Testis (tissue), 2 donors: ENCODE measurements at regions not wholly inside any gene's neighbourhood (a gene's known extent, or its start where the extent isn't known, plus 50 kb on each side); places are given as distances from the start of the nearest gene placed in this dataset.
A peak's percentile ranks its signal among the peaks of the same experiment; 100 is the strongest.

Source experiments
- DNase-seq: peaks from one replicate; pipeline ENCODE4 v3.0.0-alpha.2; 2019
- H3K27ac ChIP-seq, 2 donors: fragments of 200-600 bp; sonication (generic); one replicate each; pipeline ENCODE4 v1.5.1; 2019
- H3K27me3 ChIP-seq: fragments of 200-600 bp; sonication (generic); one replicate; pipeline ENCODE4 v1.5.1; 2019
- H3K36me3 ChIP-seq: fragments of 200-600 bp; sonication (generic); one replicate; pipeline ENCODE4 v1.5.1; 2017; ENCODE audit warnings: low read depth; ENCODE audit errors: missing control alignments
- H3K4me1 ChIP-seq: fragments of 200-600 bp; sonication (generic); one replicate; pipeline ENCODE4 v1.5.1; 2019
- H3K4me3 ChIP-seq, 2 donors: fragments of 200-600 bp; sonication (generic); one replicate each; pipeline ENCODE4 v1.5.1; 2017 to 2019
- H3K9me3 ChIP-seq: fragments of 200-600 bp; sonication (generic); one replicate; pipeline ENCODE4 v1.5.1; 2017
- POLR2A ChIP-seq: fragments of 450-650 bp; IDR thresholded peaks from one replicate; pipeline ENCODE4 v1.6.1; 2017; ENCODE audit warnings: antibody characterized with exemption, mild to moderate bottlenecking, moderate library complexity
- WGBS, 2 donors: methylation state at CpG; one replicate each; pipeline ENCODE4 v1.1.5; 2018; 5-methylcytosine and 5-hydroxymethylcytosine counted together
- intact Hi-C: fragments of 100-400 bp; cut with DNase I; formaldehyde crosslinking; loops from one replicate; pipeline ENCODE4 v1.15.1; 2023; ENCODE audit warnings: low total_unique reads
- TF ChIP-seq, protein P1 (sequence below), 3 experiments: fragments of 450-650 bp in 2 of 3; fragments of 200-600 bp in 1 of 3; sonication (generic) in 1 of 3; IDR thresholded peaks; one replicate each; pipeline ENCODE4 v1.5.1; 2016 to 2019; ENCODE audit warnings: antibody characterized with exemption in 3 of 3, mild to moderate bottlenecking in 2 of 3, moderate library complexity in 1 of 3

- Histone ChIP-seq H3K36me3 (no peaks in the 10 kb centered on the region), H3K9me3 (no peaks in the 10 kb centered on the region), H3K4me1 (no peaks in the 10 kb centered on the region), H3K27ac (no peak overlapping the region), H3K27me3 (no peaks in the 10 kb centered on the region), H3K4me3 (no peak overlapping the region)
- 70 to 86% methylated on average over 1 of the region's 1 CpG for WGBS, 2 donors
- TF ChIP-seq, protein P1, sequence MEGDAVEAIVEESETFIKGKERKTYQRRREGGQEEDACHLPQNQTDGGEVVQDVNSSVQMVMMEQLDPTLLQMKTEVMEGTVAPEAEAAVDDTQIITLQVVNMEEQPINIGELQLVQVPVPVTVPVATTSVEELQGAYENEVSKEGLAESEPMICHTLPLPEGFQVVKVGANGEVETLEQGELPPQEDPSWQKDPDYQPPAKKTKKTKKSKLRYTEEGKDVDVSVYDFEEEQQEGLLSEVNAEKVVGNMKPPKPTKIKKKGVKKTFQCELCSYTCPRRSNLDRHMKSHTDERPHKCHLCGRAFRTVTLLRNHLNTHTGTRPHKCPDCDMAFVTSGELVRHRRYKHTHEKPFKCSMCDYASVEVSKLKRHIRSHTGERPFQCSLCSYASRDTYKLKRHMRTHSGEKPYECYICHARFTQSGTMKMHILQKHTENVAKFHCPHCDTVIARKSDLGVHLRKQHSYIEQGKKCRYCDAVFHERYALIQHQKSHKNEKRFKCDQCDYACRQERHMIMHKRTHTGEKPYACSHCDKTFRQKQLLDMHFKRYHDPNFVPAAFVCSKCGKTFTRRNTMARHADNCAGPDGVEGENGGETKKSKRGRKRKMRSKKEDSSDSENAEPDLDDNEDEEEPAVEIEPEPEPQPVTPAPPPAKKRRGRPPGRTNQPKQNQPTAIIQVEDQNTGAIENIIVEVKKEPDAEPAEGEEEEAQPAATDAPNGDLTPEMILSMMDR (IDR thresholded peaks at IDR 0.05) = no peak
- TF ChIP-seq POLR2A = no peak
- DNase-seq = no peak
- intact Hi-C loops = no loop called here
Observed at GRCh38 chr14:86665975-86666374, 1136.0 kb downstream of the FLRT2 start.

DNA sequence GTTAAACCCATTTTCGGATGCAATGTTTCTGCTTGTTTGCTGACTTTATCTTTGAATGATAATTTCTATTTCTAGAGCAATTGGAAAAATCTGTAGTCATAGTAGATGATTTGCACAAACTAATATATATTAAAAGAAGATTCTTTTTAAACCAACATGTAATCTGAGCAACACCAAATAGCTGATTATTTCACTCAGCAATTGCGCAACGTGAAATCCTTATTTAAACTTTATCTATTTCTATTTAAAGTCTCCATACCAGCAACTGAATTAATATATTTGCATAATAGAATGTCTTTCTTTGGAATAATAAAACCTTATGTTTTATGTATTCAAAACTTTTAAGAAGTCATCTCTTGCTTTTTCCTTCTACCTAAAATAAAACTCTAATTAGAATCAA is 1132.4 kb downstream of the FLRT2 start:
- Histone ChIP-seq H3K27me3 (no peaks in the 10 kb centered on the region), H3K4me3 (no peak overlapping the region), H3K4me1 (no peaks in the 10 kb centered on the region), H3K9me3 (no peaks in the 10 kb centered on the region), H3K27ac (no peak overlapping the region), H3K36me3 (no peaks in the 10 kb centered on the region)
- DNase-seq = no peak
- intact Hi-C loops = no loop called here
- WGBS, 2 donors = 86 to 87% methylated on average over 3 of the region's 3 CpGs
- TF ChIP-seq, protein P1 (IDR thresholded peaks at IDR 0.05) = no peak
- no peak for TF ChIP-seq POLR2A

GRCh38 chr14:86654558-86655184 is 1124.7 kb downstream of the FLRT2 start:
- Histone ChIP-seq H3K27ac (no peak overlapping the region), H3K36me3 (no peaks in the 10 kb centered on the region), H3K4me3 (no peak overlapping the region), H3K4me1 (no peaks in the 10 kb centered on the region), H3K27me3 (no peaks in the 10 kb centered on the region), H3K9me3 (no peaks in the 10 kb centered on the region)
- 44 to 49% methylated on average over 8 of the region's 8 CpGs for WGBS, 2 donors
- intact Hi-C loops = no loop called here
- no peak for TF ChIP-seq POLR2A
- TF ChIP-seq, protein P1 (IDR thresholded peaks at IDR 0.05) = peak; percentile 21 to 70 (median 66)
- DNase-seq = peak; percentile 93

GRCh38 chr14:86652526-86652925 is 1122.6 kb downstream of the FLRT2 start:
- Histone ChIP-seq H3K27me3 (no peaks in the 10 kb centered on the region), H3K9me3 (no peaks in the 10 kb centered on the region), H3K4me1 (no peaks in the 10 kb centered on the region), H3K27ac (no peak overlapping the region), H3K36me3 (no peaks in the 10 kb centered on the region), H3K4me3 (no peak overlapping the region)
- intact Hi-C loops = no loop called here
- no peak for DNase-seq
- TF ChIP-seq, protein P1 (IDR thresholded peaks at IDR 0.05) = no peak
- no peak for TF ChIP-seq POLR2A
- 77 to 78% methylated on average over 4 of the region's 4 CpGs for WGBS, 2 donors
